ENCODE measurements at regions not wholly inside any gene's neighbourhood (a gene's known extent, or its start where the extent isn't known, plus 50 kb on each side); places are given as distances from the start of the nearest gene placed in this dataset.

DNA sequence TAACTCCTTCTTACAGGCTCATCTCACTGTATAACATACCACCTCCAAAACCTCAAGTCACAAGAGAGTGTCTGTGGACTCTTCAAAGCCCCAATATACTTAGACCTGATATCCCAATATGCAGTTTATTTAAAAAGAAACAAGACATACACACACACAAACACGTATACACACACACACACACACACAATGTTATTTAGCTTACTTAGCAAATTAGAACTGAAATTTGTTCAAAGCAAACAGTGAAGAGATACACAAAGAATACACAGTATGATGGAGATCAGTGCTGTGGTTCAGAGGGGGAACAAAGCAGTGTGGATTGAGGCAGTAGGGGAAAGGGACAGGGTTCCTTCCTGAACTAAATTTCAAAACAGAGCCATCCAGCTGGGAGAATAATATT is 807.2 kb downstream of the IPMK start:
- TF ChIP-seq EZH2 (IDR thresholded peaks at IDR 0.05; ENCODE audit: borderline replicate concordance): no peak
- TF ChIP-seq, protein P1, sequence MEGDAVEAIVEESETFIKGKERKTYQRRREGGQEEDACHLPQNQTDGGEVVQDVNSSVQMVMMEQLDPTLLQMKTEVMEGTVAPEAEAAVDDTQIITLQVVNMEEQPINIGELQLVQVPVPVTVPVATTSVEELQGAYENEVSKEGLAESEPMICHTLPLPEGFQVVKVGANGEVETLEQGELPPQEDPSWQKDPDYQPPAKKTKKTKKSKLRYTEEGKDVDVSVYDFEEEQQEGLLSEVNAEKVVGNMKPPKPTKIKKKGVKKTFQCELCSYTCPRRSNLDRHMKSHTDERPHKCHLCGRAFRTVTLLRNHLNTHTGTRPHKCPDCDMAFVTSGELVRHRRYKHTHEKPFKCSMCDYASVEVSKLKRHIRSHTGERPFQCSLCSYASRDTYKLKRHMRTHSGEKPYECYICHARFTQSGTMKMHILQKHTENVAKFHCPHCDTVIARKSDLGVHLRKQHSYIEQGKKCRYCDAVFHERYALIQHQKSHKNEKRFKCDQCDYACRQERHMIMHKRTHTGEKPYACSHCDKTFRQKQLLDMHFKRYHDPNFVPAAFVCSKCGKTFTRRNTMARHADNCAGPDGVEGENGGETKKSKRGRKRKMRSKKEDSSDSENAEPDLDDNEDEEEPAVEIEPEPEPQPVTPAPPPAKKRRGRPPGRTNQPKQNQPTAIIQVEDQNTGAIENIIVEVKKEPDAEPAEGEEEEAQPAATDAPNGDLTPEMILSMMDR (IDR thresholded peaks at IDR 0.05; ENCODE audit: poor library complexity): no peak

Measured in hepatocyte (in vitro differentiated cells).